ENCODE measurements at regions not wholly inside any gene's neighbourhood (a gene's known extent, or its start where the extent isn't known, plus 50 kb on each side); places are given as distances from the start of the nearest gene placed in this dataset.
A peak's percentile ranks its signal among the peaks of the same experiment; 100 is the strongest.

DNA sequence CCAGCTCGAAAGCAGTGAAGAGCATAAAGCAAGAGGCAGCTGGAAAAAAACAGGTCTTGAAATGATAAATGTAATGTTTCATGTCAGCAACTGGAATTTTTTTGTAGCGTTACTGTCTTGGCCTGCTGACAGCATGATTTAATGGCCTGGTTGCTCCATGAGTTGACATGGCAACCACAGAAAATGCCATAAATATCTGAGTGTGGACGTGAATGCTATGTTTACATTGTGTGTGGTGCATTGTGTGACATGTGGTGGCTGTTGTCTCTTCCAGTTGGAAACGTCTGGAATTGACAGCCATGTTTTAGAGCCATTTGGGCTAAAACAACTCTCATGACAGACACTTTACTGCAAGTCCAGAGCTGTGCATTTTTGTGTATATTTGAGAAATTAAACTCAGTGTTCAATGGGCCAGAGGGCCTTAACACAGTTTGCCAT lies 170.0 kb downstream of the FOXA2 start:
- Histone ChIP-seq H3K4me1 (peaks cover 0 to 4% of the 10 kb centered on the region in 2 donors), H3K36me3 (no peaks in the 10 kb centered on the region), H3K9me3 (no peaks in the 10 kb centered on the region), H3K27ac (no peak overlapping the region), H3K4me3 (no peak overlapping the region), H3K27me3 (no peaks in the 10 kb centered on the region)
- ATAC-seq, result no peak
- TF ChIP-seq, protein P1, sequence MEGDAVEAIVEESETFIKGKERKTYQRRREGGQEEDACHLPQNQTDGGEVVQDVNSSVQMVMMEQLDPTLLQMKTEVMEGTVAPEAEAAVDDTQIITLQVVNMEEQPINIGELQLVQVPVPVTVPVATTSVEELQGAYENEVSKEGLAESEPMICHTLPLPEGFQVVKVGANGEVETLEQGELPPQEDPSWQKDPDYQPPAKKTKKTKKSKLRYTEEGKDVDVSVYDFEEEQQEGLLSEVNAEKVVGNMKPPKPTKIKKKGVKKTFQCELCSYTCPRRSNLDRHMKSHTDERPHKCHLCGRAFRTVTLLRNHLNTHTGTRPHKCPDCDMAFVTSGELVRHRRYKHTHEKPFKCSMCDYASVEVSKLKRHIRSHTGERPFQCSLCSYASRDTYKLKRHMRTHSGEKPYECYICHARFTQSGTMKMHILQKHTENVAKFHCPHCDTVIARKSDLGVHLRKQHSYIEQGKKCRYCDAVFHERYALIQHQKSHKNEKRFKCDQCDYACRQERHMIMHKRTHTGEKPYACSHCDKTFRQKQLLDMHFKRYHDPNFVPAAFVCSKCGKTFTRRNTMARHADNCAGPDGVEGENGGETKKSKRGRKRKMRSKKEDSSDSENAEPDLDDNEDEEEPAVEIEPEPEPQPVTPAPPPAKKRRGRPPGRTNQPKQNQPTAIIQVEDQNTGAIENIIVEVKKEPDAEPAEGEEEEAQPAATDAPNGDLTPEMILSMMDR (IDR thresholded peaks at IDR 0.05), result no peak
- peak in 1 of 4 donors; percentile 55 for DNase-seq
- intact Hi-C loops (cut with DNase I), result no loop called here

- H3K27ac ChIP-seq, result no peak overlapping the region
- ATAC-seq (no peak), DNase-seq (no peak)
- TF ChIP-seq, protein P1 (IDR thresholded peaks at IDR 0.05), result no peak
- peaks cover 0 to 4% of the 10 kb centered on the region in 2 donors for H3K4me1 ChIP-seq
- no peaks in the 10 kb centered on the region for H3K27me3 ChIP-seq
- no peak overlapping the region for H3K4me3 ChIP-seq
- no peaks in the 10 kb centered on the region for H3K9me3 ChIP-seq
- intact Hi-C loops (cut with DNase I), result no loop called here
- no peaks in the 10 kb centered on the region for H3K36me3 ChIP-seq
Measured at GRCh38 chr20:22412977-22413868, 171.1 kb downstream of the FOXA2 start.

- no peak overlapping the region for H3K4me3 ChIP-seq
- no peaks in the 10 kb centered on the region for H3K9me3 ChIP-seq
- DNase-seq, result peak in 2 of 4 donors; percentile 31 to 62
- H3K36me3 ChIP-seq, result no peaks in the 10 kb centered on the region
- no peaks in the 10 kb centered on the region for H3K27me3 ChIP-seq
- ATAC-seq, result peak; percentile 96
- TF ChIP-seq, protein P1 (IDR thresholded peaks at IDR 0.05), result no peak
- H3K4me1 ChIP-seq, result peaks cover 0 to 4% of the 10 kb centered on the region in 2 donors
- intact Hi-C loops (cut with DNase I), result no loop called here
- peak overlapping the region; percentile 55 to 59 for H3K27ac ChIP-seq
Measured at GRCh38 chr20:22411627-22412450, 172.5 kb downstream of the FOXA2 start.

- intact Hi-C loops (cut with DNase I), result no loop called here
- TF ChIP-seq, protein P1 (IDR thresholded peaks at IDR 0.05), result no peak
- no peak for ATAC-seq
Measured at GRCh38 chr20:22411286-22411626, 173.1 kb downstream of the FOXA2 start.

More at GRCh38 chr20:22411286-22411626, 173.1 kb downstream of the FOXA2 start:
- Histone ChIP-seq H3K4me3 (no peak overlapping the region), H3K27me3 (no peaks in the 10 kb centered on the region), H3K27ac (peak overlapping the region; percentile 13 to 55), H3K36me3 (no peaks in the 10 kb centered on the region), H3K4me1 (peaks cover 0 to 4% of the 10 kb centered on the region in 2 donors), H3K9me3 (no peaks in the 10 kb centered on the region)
- DNase-seq, result no peak

Data from left lung (tissue), 4 donors.